ENCODE measurements at regions not wholly inside any gene's neighbourhood (a gene's known extent, or its start where the extent isn't known, plus 50 kb on each side); places are given as distances from the start of the nearest gene placed in this dataset.

DNA sequence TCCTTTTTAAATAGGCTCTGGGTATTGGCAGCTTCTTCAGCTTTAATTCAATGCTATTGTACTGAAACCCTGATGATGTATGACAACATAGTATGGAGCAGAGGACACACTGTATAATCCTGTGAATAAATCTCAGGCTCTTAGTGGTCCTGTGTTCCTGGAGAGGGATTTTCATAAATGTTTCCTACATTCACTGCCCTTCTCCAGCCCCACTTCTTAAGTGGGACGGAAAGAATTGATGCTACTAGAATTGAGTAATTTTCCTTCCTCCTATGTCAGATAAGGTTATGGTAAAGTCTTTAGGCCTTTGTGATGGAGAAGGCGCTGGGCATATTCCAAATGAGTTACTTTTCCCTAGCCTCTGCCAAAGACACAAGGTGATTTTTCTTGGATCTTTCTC, 779.4 kb downstream of the TNS3 start:
- Histone ChIP-seq H4K8ac (ENCODE audit: extremely low read depth, insufficient read depth, low read length) (no peak overlapping the region), H3K27ac (ENCODE audit: low read depth, low read length) (no peak overlapping the region), H2BK15ac (ENCODE audit: low read length) (no peak overlapping the region), H2AK5ac (ENCODE audit: low read depth, low read length) (no peak overlapping the region), H3K9me3 (ENCODE audit: insufficient read depth in 2 of 2, low read depth in 1 of 2, low read length in 1 of 2) (no peaks in the 10 kb centered on the region; a peak in 1 of 4 replicates), H3K9ac (replicated peaks in 1 of 4; ENCODE audit: extremely low read depth in 1 of 4, low read depth in 3 of 4, low read length in 3 of 4) (no peak overlapping the region), H3K56ac (replicated peaks; ENCODE audit: insufficient read length, low read depth, low read length) (no peak overlapping the region), H3K4ac (replicated peaks; ENCODE audit: insufficient read length, low read depth, low read length) (no peak overlapping the region), H3K23ac (ENCODE audit: insufficient read length) (no peak overlapping the region), H4K5ac (ENCODE audit: insufficient read length, low read depth, low read length) (no peak overlapping the region), H3K4me2 (ENCODE audit: insufficient read depth in 1 of 2, low read depth in 2 of 2, low read length in 2 of 2) (no peak overlapping the region), H3K27me3 (replicated peaks in 1 of 4; ENCODE audit: control insufficient read depth in 3 of 4, extremely low read depth in 1 of 4, insufficient read depth in 3 of 4, low read length in 3 of 4) (no peaks in the 10 kb centered on the region), H3K4me1 (replicated peaks in 1 of 4; ENCODE audit: control insufficient read depth in 3 of 4, insufficient read depth in 4 of 4, low read length in 3 of 4) (no peaks in the 10 kb centered on the region), H3K36me3 (ENCODE audit: control insufficient read depth in 2 of 4, insufficient read depth in 4 of 4, low read length in 3 of 4) (no peaks in the 10 kb centered on the region), H2BK20ac (ENCODE audit: low read length) (no peak overlapping the region), H3K18ac (ENCODE audit: extremely low read depth, low read length) (no peak overlapping the region), H3K79me2 (ENCODE audit: control insufficient read depth in 1 of 2, insufficient read depth in 2 of 2, low read length in 2 of 2) (no peaks in the 10 kb centered on the region), H3K4me3 (ENCODE audit: extremely low read depth in 1 of 4, insufficient read depth in 2 of 4, low read depth in 3 of 4, low read length in 4 of 4) (no peak overlapping the region), H4K91ac (replicated peaks; ENCODE audit: insufficient read length, low read length) (no peak overlapping the region), H2BK12ac (ENCODE audit: low read depth, low read length) (no peak overlapping the region), H2BK5ac (ENCODE audit: low read depth, low read length) (no peak overlapping the region), H3K23me2 (ENCODE audit: low read depth, low read length) (no peaks in the 10 kb centered on the region), H2AFZ (ENCODE audit: low read length) (no peak overlapping the region), H3K14ac (ENCODE audit: insufficient read length) (no peak overlapping the region), H2BK120ac (replicated peaks; ENCODE audit: low read depth, low read length) (no peak overlapping the region), H3K79me1 (ENCODE audit: low read depth, low read length) (no peaks in the 10 kb centered on the region), H4K20me1 (replicated peaks in 1 of 2; ENCODE audit: control insufficient read depth in 1 of 2, insufficient read depth in 2 of 2, low read length in 2 of 2) (no peaks in the 10 kb centered on the region)
- DNase-seq (ENCODE audit: low read depth in 1 of 2, low spot score in 2 of 2) (no peak), FAIRE-seq (no peak)
- CTCF ChIA-PET (ENCODE audit: partially characterized antibody): no interaction called here
- POLR2A ChIA-PET (ENCODE audit: partially characterized antibody): no interaction called here
- 76% methylated on average over 2 of the region's 2 CpGs; no CpG with 5 or more reads in 1 of the 2 experiments for WGBS, 2 experiments (ENCODE audit: extremely low coverage in 1 of 2, insufficient coverage in 1 of 2, insufficient read length in 1 of 2, insufficient replicate concordance in 2 of 2, low coverage in 1 of 2, low lambda C conversion rate in 2 of 2, missing lambda C conversion rate in 1 of 2)
- TF ChIP-seq RBBP5 (IDR thresholded peaks at IDR 0.05; ENCODE audit: borderline replicate concordance, low read depth, low read length) (no peak), RAD21 (IDR thresholded peaks at IDR 0.05 in 1 of 2, conservative IDR thresholded peaks at IDR 0.05 in 1 of 2; ENCODE audit: low read depth in 2 of 2, low read length in 2 of 2) (no peak), CTBP2 (IDR thresholded peaks at IDR 0.05; ENCODE audit: borderline replicate concordance, insufficient read depth, insufficient read length, low read length) (no peak), KDM1A (IDR thresholded peaks at IDR 0.05; ENCODE audit: borderline replicate concordance, low read length) (no peak), POU5F1 (IDR thresholded peaks at IDR 0.05; ENCODE audit: low read depth, low read length) (no peak), TCF12 (IDR thresholded peaks at IDR 0.05; ENCODE audit: low read depth, low read length) (no peak), SRF (IDR thresholded peaks at IDR 0.05; ENCODE audit: low read depth, low read length) (no peak), JUN (IDR thresholded peaks at IDR 0.05; ENCODE audit: low read depth, low read length) (no peak), GABPA (IDR thresholded peaks at IDR 0.05; ENCODE audit: borderline replicate concordance, insufficient read depth, low read length) (no peak), YY1 (IDR thresholded peaks at IDR 0.05; ENCODE audit: low read depth, low read length) (no peak), CBX5 (IDR thresholded peaks at IDR 0.05; ENCODE audit: low read depth, low read length) (no peak), CEBPB (IDR thresholded peaks at IDR 0.05; ENCODE audit: low read depth, low read length) (no peak)
- TF ChIP-seq, protein P1, sequence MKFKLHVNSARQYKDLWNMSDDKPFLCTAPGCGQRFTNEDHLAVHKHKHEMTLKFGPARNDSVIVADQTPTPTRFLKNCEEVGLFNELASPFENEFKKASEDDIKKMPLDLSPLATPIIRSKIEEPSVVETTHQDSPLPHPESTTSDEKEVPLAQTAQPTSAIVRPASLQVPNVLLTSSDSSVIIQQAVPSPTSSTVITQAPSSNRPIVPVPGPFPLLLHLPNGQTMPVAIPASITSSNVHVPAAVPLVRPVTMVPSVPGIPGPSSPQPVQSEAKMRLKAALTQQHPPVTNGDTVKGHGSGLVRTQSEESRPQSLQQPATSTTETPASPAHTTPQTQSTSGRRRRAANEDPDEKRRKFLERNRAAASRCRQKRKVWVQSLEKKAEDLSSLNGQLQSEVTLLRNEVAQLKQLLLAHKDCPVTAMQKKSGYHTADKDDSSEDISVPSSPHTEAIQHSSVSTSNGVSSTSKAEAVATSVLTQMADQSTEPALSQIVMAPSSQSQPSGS (IDR thresholded peaks at IDR 0.05; ENCODE audit: low read length): no peak

Data from H1 (cell line).